ENCODE measurements at regions not wholly inside any gene's neighbourhood (a gene's known extent, or its start where the extent isn't known, plus 50 kb on each side); places are given as distances from the start of the nearest gene placed in this dataset.
A peak's percentile ranks its signal among the peaks of the same experiment; 100 is the strongest.

- DNase-seq = no peak
These were observed 370.3 kb upstream of the ADGRL2 start for GRCh38 chr1:81430236-81430938.

GRCh38 chr1:81428998-81429397 lies 371.7 kb upstream of the ADGRL2 start:
- DNase-seq = no peak

- DNase-seq = no peak
These were observed 375.9 kb upstream of the ADGRL2 start for GRCh38 chr1:81424816-81425215.

GRCh38 chr1:81424061-81424460 lies 376.7 kb upstream of the ADGRL2 start:
- no peak for DNase-seq

- DNase-seq = no peak
These were observed 380.0 kb upstream of the ADGRL2 start for GRCh38 chr1:81420760-81421159.

- peak; percentile 14 for DNase-seq
These were observed 386.2 kb upstream of the ADGRL2 start for GRCh38 chr1:81414488-81415015.

GRCh38 chr1:81412954-81413353 lies 387.8 kb upstream of the ADGRL2 start:
- DNase-seq = no peak

- no peak for DNase-seq
These were observed 389.8 kb upstream of the ADGRL2 start for GRCh38 chr1:81410941-81411340.

GRCh38 chr1:81410351-81410750 lies 390.4 kb upstream of the ADGRL2 start:
- no peak for DNase-seq

- DNase-seq = no peak
These were observed 390.9 kb upstream of the ADGRL2 start for GRCh38 chr1:81409780-81410274.

- DNase-seq = no peak
These were observed 391.5 kb upstream of the ADGRL2 start for GRCh38 chr1:81409262-81409661.

- DNase-seq = no peak
These were observed 392.3 kb upstream of the ADGRL2 start for GRCh38 chr1:81408419-81408818.

GRCh38 chr1:81407000-81407821 lies 393.5 kb upstream of the ADGRL2 start:
- DNase-seq = no peak

GRCh38 chr1:81406292-81406999 lies 394.3 kb upstream of the ADGRL2 start:
- no peak for DNase-seq

GRCh38 chr1:81398041-81398440 lies 402.7 kb upstream of the ADGRL2 start:
- DNase-seq = no peak

- DNase-seq = no peak
These were observed 408.1 kb upstream of the ADGRL2 start for GRCh38 chr1:81392526-81393226.

- no peak for DNase-seq
These were observed 409.5 kb upstream of the ADGRL2 start for GRCh38 chr1:81391125-81391828.

GRCh38 chr1:81388435-81388834 lies 412.3 kb upstream of the ADGRL2 start:
- no peak for DNase-seq

- DNase-seq = no peak
These were observed 413.3 kb upstream of the ADGRL2 start for GRCh38 chr1:81387446-81387845.

GRCh38 chr1:81382561-81382960 lies 418.2 kb upstream of the ADGRL2 start:
- no peak for DNase-seq

- DNase-seq = no peak
These were observed 418.9 kb upstream of the ADGRL2 start for GRCh38 chr1:81381881-81382280.

- no peak for DNase-seq
These were observed 420.3 kb upstream of the ADGRL2 start for GRCh38 chr1:81380436-81380835.
